Ishikawa (cell line): ENCODE measurements at regions not wholly inside any gene's neighbourhood (a gene's known extent, or its start where the extent isn't known, plus 50 kb on each side); places are given as distances from the start of the nearest gene placed in this dataset.

Source experiments
- FOXM1 ChIP-seq: IDR thresholded peaks from 2 replicates; pipeline ENCODE4 v1.6.1; 2012; ENCODE audit warnings: low read depth, borderline replicate concordance
- RAD21 ChIP-seq: IDR thresholded peaks from 2 replicates; pipeline ENCODE4 v1.6.1; 2012; ENCODE audit warnings: low read depth
- TCF12 ChIP-seq: IDR thresholded peaks from 2 replicates; pipeline ENCODE4 v1.6.1; 2012; ENCODE audit warnings: low read depth
- TEAD4 ChIP-seq: IDR thresholded peaks from 2 replicates; pipeline ENCODE4 v1.6.1; 2012
- YY1 ChIP-seq: IDR thresholded peaks from 2 replicates; pipeline ENCODE4 v1.6.1; 2012; ENCODE audit warnings: low read depth

- TF ChIP-seq TEAD4 (no peak), TCF12 (no peak), FOXM1 (no peak), RAD21 (no peak), YY1 (no peak)
Measured at GRCh38 chr18:65651192-65651591, 99.6 kb upstream of the CDH7 start.
